ENCODE measurements at regions not wholly inside any gene's neighbourhood (a gene's known extent, or its start where the extent isn't known, plus 50 kb on each side); places are given as distances from the start of the nearest gene placed in this dataset.

- no peak overlapping the region for H2AFZ ChIP-seq (ENCODE audit: low read length)
- H3F3A ChIP-seq (ENCODE audit: insufficient read depth, low read length) = no peaks in the 10 kb centered on the region
- H3K4me3 ChIP-seq (ENCODE audit: low read depth, low read length, poor library complexity, severe bottlenecking) = no peak overlapping the region
- H3K9me3 ChIP-seq (ENCODE audit: low read length) = 0 out of 2 replicates have a peak, but pooled peaks cover 4% of the 10 kb centered on the region
- no peaks in the 10 kb centered on the region for H3K9me2 ChIP-seq (ENCODE audit: low read depth, low read length)
- no peak overlapping the region for H3K4me2 ChIP-seq (ENCODE audit: low read length)
- no peak overlapping the region for H3K9ac ChIP-seq (ENCODE audit: low read length)
- H3K27me3 ChIP-seq (ENCODE audit: insufficient read depth, low read length) = no peaks in the 10 kb centered on the region
- no peaks in the 10 kb centered on the region for H3K36me3 ChIP-seq (ENCODE audit: insufficient read depth, low read length)
- H3K27ac ChIP-seq (ENCODE audit: low read depth, low read length, poor library complexity, severe bottlenecking) = no peak overlapping the region
- H3K79me2 ChIP-seq (ENCODE audit: insufficient read depth, low read length) = no peaks in the 10 kb centered on the region
- TF ChIP-seq EZH2 (IDR thresholded peaks at IDR 0.05; ENCODE audit: borderline replicate concordance, low read length) = no peak
- TF ChIP-seq, protein P1, sequence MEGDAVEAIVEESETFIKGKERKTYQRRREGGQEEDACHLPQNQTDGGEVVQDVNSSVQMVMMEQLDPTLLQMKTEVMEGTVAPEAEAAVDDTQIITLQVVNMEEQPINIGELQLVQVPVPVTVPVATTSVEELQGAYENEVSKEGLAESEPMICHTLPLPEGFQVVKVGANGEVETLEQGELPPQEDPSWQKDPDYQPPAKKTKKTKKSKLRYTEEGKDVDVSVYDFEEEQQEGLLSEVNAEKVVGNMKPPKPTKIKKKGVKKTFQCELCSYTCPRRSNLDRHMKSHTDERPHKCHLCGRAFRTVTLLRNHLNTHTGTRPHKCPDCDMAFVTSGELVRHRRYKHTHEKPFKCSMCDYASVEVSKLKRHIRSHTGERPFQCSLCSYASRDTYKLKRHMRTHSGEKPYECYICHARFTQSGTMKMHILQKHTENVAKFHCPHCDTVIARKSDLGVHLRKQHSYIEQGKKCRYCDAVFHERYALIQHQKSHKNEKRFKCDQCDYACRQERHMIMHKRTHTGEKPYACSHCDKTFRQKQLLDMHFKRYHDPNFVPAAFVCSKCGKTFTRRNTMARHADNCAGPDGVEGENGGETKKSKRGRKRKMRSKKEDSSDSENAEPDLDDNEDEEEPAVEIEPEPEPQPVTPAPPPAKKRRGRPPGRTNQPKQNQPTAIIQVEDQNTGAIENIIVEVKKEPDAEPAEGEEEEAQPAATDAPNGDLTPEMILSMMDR (IDR thresholded peaks at IDR 0.05; ENCODE audit: low read length) = no peak
- H3K4me1 ChIP-seq (ENCODE audit: insufficient read depth, low read length, severe bottlenecking) = no peaks in the 10 kb centered on the region
- H4K20me1 ChIP-seq (ENCODE audit: insufficient read depth, low read length) = no peaks in the 10 kb centered on the region
Measured at GRCh38 chr2:16063955-16064633, 123.7 kb downstream of the MYCN start.

DNA sequence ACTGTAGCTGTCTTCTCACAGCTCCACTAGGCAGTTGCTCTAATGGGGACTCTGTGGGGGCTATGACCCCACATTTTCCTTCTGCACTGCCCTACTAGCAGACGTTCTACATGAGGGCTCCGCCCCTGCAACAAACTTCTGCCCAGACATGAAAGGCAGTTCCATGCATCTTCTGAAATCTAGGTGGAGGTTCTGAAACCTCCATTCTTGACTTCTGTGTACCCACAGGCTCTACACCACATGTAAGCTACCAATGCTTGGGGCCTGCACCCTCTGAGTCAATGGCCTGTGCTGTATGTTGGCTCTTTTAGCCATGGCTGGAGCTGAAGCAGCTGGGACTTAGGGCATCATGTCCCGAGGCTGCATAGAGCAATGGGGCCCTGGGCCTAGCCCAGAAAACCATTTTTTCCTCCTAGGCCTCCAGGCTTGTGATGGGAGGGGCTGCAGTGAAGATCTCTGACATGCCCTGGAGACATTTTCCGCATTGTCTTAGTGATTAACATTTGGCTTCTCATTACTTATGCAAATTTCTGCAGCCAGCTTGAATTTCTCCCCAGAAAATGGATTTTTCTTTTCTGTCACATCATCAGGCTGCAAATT is 123.0 kb downstream of the MYCN start:
- no peaks in the 10 kb centered on the region for H3K79me2 ChIP-seq (ENCODE audit: insufficient read depth, low read length)
- no peak overlapping the region for H3K4me3 ChIP-seq (ENCODE audit: low read depth, low read length, poor library complexity, severe bottlenecking)
- no peak overlapping the region for H2AFZ ChIP-seq (ENCODE audit: low read length)
- no peak overlapping the region for H3K9ac ChIP-seq (ENCODE audit: low read length)
- H3K9me3 ChIP-seq (ENCODE audit: low read length) = 0 out of 2 replicates have a peak, but pooled peaks cover 4% of the 10 kb centered on the region
- H3F3A ChIP-seq (ENCODE audit: insufficient read depth, low read length) = no peaks in the 10 kb centered on the region
- H3K27ac ChIP-seq (ENCODE audit: low read depth, low read length, poor library complexity, severe bottlenecking) = no peak overlapping the region
- H3K36me3 ChIP-seq (ENCODE audit: insufficient read depth, low read length) = no peaks in the 10 kb centered on the region
- no peaks in the 10 kb centered on the region for H3K27me3 ChIP-seq (ENCODE audit: insufficient read depth, low read length)
- no peaks in the 10 kb centered on the region for H3K9me2 ChIP-seq (ENCODE audit: low read depth, low read length)
- no peaks in the 10 kb centered on the region for H3K4me1 ChIP-seq (ENCODE audit: insufficient read depth, low read length, severe bottlenecking)
- no peak for TF ChIP-seq EZH2 (IDR thresholded peaks at IDR 0.05; ENCODE audit: borderline replicate concordance, low read length)
- TF ChIP-seq, protein P1 (IDR thresholded peaks at IDR 0.05; ENCODE audit: low read length) = no peak
- H4K20me1 ChIP-seq (ENCODE audit: insufficient read depth, low read length) = no peaks in the 10 kb centered on the region
- no peak overlapping the region for H3K4me2 ChIP-seq (ENCODE audit: low read length)

DNA sequence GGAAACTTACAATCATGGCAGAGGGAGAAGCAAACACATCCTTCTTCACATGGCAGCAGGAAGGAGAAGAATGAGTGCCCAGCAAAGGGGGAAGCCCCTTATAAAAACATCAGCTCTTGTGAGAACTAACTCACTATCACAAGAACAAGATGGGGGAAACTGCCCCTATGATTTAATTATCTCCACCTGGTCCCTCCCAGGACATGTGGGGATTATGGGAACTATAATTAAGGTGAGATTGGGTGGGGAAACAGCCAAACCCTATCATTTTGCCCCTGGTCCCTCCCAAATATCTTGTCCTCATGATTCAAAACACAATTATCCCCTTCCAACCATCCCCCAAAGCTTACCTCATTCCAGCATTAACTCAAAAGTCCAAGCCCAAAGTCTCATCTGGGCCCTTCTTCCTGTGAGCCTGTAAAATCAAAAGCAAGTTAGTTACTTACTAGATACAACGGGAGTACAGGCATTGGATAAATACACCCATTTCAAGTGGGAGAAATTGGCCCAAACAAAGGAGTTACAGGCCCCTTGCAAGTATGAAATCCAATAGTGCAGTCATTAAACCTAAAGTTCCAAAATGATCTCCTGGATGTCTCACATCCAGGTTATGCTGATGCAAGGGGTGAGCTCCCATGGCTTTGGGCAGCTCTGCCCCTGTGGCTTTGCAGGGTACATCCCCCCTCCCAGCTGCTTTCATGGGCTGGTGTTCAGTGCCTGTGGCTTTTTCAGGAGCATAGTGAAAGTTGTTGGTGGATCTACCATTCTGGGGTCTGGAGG is 122.3 kb downstream of the MYCN start:
- H3K4me3 ChIP-seq (ENCODE audit: low read depth, low read length, poor library complexity, severe bottlenecking) = no peak overlapping the region
- 0 out of 2 replicates have a peak, but pooled peaks cover 4% of the 10 kb centered on the region for H3K9me3 ChIP-seq (ENCODE audit: low read length)
- no peaks in the 10 kb centered on the region for H3K4me1 ChIP-seq (ENCODE audit: insufficient read depth, low read length, severe bottlenecking)
- no peak overlapping the region for H3K27ac ChIP-seq (ENCODE audit: low read depth, low read length, poor library complexity, severe bottlenecking)
- H2AFZ ChIP-seq (ENCODE audit: low read length) = no peak overlapping the region
- no peak overlapping the region for H3K9ac ChIP-seq (ENCODE audit: low read length)
- H3F3A ChIP-seq (ENCODE audit: insufficient read depth, low read length) = no peaks in the 10 kb centered on the region
- TF ChIP-seq EZH2 (IDR thresholded peaks at IDR 0.05; ENCODE audit: borderline replicate concordance, low read length) = no peak
- TF ChIP-seq, protein P1 (IDR thresholded peaks at IDR 0.05; ENCODE audit: low read length) = no peak
- H4K20me1 ChIP-seq (ENCODE audit: insufficient read depth, low read length) = no peaks in the 10 kb centered on the region
- H3K79me2 ChIP-seq (ENCODE audit: insufficient read depth, low read length) = no peaks in the 10 kb centered on the region
- no peaks in the 10 kb centered on the region for H3K27me3 ChIP-seq (ENCODE audit: insufficient read depth, low read length)
- no peaks in the 10 kb centered on the region for H3K9me2 ChIP-seq (ENCODE audit: low read depth, low read length)
- H3K4me2 ChIP-seq (ENCODE audit: low read length) = no peak overlapping the region
- H3K36me3 ChIP-seq (ENCODE audit: insufficient read depth, low read length) = no peaks in the 10 kb centered on the region
